SKM-1 (cell line): ENCODE measurements at regions not wholly inside any gene's neighbourhood (a gene's known extent, or its start where the extent isn't known, plus 50 kb on each side); places are given as distances from the start of the nearest gene placed in this dataset.

Experiments used
- DNase-seq: peaks from one replicate; lab custom pipeline; 2025; ENCODE audit not compliant: unreplicated experiment; lab: John Stamatoyannopoulos, UW

GRCh38 chr12:78764913-78765312 is 99.7 kb upstream of the SYT1 start:
- DNase-seq: no peak

GRCh38 chr12:78767264-78767981 is 97.2 kb upstream of the SYT1 start:
- DNase-seq: no peak

- no peak for DNase-seq
Observed at GRCh38 chr12:78778339-78778738, 86.2 kb upstream of the SYT1 start.

GRCh38 chr12:78787576-78787975 is 77.0 kb upstream of the SYT1 start:
- no peak for DNase-seq

GRCh38 chr12:78790148-78790547 is 74.4 kb upstream of the SYT1 start:
- DNase-seq: no peak

DNA sequence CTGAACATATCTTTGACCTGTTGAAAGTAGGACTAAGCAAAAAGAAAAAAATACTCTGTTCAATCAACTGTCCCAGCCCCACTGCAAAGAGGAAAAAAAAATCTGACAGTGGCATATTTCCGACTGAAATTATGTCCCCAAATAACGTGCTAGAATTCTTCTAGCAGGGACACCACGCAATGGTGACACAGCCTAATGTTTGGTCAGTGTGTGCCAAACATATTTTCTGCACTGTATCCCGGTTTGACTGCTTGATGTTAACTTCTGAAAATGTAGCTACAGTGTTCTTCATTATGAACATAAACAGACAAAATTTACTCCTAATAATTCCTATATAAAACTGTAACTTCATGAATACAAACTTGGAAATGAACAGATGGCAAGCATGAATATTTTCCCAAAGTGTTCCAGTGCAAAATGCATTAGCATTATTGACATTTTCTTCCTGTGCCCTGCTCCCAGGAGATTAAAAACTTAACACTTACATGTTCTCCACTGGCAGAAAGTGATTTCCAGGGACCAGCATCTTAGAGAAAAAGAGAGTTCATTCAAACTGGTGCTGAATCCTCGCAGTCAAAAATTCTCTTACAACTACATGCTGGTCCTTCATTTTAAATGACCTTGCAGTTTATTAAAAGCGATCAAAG is 72.4 kb upstream of the SYT1 start:
- DNase-seq: no peak

DNA sequence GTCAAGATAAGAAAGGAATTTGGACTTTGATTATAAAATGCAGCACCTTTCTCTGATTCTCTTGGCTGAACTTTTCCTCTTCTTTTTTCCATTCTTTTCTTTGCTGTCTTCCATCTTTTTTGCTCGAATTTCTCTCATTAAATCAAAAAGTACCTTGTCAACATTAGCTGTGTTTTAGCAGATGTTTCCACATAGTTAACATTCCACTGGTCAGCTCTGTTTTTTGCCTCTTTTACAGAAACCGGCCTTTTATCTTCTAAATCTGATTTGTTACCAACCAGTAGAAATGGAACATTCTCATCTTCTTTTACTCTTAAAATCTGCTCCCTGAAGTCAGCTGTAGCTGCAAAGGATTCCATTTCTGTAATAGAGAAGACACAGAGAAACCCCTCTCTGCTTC is 71.1 kb upstream of the SYT1 start:
- no peak for DNase-seq

DNA sequence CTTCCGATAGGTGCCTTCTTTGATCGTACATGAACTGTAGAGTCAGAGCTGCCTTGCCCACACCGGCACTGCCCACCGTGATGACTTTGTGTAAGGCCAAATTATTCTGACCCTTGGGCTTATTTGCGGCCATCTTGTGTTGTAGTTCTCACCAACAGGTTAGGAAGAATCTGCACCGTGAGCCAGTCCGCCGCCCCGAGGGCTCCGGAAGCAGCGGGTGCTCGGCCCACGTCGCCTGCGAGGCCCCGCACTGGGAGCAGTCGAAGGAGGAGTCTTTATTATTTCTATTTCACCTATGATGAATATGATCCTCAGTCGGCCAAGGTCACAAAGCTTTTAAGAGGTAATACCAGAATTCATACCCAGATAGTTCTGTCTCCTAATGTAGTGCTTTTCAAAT is 70.6 kb upstream of the SYT1 start:
- no peak for DNase-seq

- DNase-seq: no peak
Observed at GRCh38 chr12:78795934-78796445, 68.6 kb upstream of the SYT1 start.

GRCh38 chr12:78797196-78797931 is 67.2 kb upstream of the SYT1 start:
- DNase-seq: no peak

DNA sequence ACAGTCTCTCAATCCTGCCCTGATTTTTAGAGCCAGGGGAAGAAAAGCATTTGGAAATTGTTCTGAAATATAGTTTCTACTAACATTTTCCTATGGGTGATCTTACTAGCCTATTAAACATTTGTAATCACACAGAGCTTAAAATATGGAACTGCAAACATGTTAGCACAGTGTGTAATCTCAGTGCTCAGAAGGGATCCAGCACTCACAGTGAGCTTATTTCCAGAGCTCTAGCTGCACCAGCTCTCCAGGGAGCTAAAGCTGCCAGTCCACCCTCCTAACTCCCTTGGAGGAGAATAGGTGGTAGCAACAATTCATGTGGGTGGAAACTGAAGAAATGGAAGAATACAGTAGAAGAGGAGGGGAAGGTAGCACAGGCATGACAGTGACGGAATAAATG is 64.9 kb upstream of the SYT1 start:
- no peak for DNase-seq

DNA sequence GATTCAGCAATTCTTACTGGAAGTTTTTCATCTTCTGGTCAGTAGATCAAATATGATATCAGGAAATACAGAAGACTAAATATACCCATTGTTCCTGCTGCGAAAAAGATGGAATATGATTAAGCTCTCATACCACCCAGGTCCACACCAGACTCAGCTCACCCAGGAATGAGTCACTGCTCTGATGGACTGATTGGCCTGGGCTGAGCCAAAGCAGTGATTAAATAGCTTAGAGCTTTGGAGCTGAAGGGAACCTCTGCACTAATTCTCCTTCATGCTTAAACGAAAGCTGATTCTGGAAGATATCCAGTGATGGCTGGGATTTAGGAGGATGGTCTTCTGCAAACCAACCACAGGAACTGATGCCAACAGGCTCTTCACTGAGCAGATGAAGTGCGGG is 62.0 kb upstream of the SYT1 start:
- DNase-seq: no peak

GRCh38 chr12:78804262-78804661 is 60.3 kb upstream of the SYT1 start:
- no peak for DNase-seq
